Psoas muscle (tissue), 7 donors: ENCODE measurements at regions not wholly inside any gene's neighbourhood (a gene's known extent, or its start where the extent isn't known, plus 50 kb on each side); places are given as distances from the start of the nearest gene placed in this dataset.

ENCODE experiments used
- ATAC-seq, 4 donors: fragments of 200-7000 bp; cut with Tn5 transposase; one replicate each; pipeline ENCODE4 v1.9.1; 2020; ENCODE audit warnings: moderate library complexity in 3 of 4, mild to moderate bottlenecking in 2 of 4
- DNase-seq, 2 donors: peaks; one replicate each; pipeline ENCODE4 v3.0.0-alpha.2; 2020
- H3K27ac ChIP-seq: fragments of 200-600 bp; one replicate; pipeline ENCODE4 v1.8.0; 2022
- H3K27me3 ChIP-seq, 3 donors: fragments of 200-600 bp in 1 of 3; one replicate each; pipeline versions ENCODE4 v1.6.1 to v1.8.0; 2013 to 2022; ENCODE audit warnings: low read length in 2 of 3, mild to moderate bottlenecking in 2 of 3, moderate library complexity in 1 of 3; ENCODE audit not compliant: insufficient read depth in 3 of 3
- H3K36me3 ChIP-seq, 2 donors: fragments of 200-600 bp in 1 of 2; one replicate each; pipeline versions ENCODE4 v1.6.1 to v1.8.0; 2013 to 2022; ENCODE audit warnings: low read depth in 1 of 2, mild to moderate bottlenecking in 1 of 2, moderate library complexity in 1 of 2; ENCODE audit not compliant: insufficient read depth in 1 of 2
- H3K4me1 ChIP-seq: fragments of 200-600 bp; one replicate; pipeline ENCODE4 v1.8.0; 2022
- H3K4me3 ChIP-seq: fragments of 200-600 bp; one replicate; pipeline ENCODE4 v1.8.0; 2022; ENCODE audit warnings: mild to moderate bottlenecking
- H3K9me3 ChIP-seq: fragments of 200-600 bp; one replicate; pipeline ENCODE4 v1.8.0; 2022
- CTCF ChIP-seq: fragments of 200-600 bp; IDR thresholded peaks from one replicate; pipeline ENCODE4 v1.8.0; 2022; ENCODE audit warnings: antibody characterized with exemption
- WGBS, 3 donors: extraction: QIAGEN DNeasy Blood & Tissue Kit; methylation state at CpG; one replicate each; pipeline versions ENCODE4 v1.1.6 to v1.1.7; 2013; 5-methylcytosine and 5-hydroxymethylcytosine counted together
- intact Hi-C, 2 donors: fragments of 100-400 bp; cut with DNase I; formaldehyde crosslinking; loops; one replicate each; pipeline versions ENCODE4 v1.11.0 to v1.14.2; 2022
- donor health status: healthy with polysubstance abuse.
- donor health status: DM: no; HTN: no; CAD: no; lungs with moderate emphysema.
- donor health status: Bipolar disorder and iron deficiency.
- donor health status: healthy.
- donor health status: DM: yes; HTN: yes; CAD: no.
- donor health status: DM: no; HTN: no; CAD: no.
- donor health status: DM: yes; HTN: yes; CAD: no.

- intact Hi-C loops: loop anchor here (5.0 to 10.0 kb wide), 2 partner anchors 103 to 105 kb away; no protein-coding TSS in a partner anchor
Measured at GRCh38 chr12:88889326-88890110, 309.2 kb upstream of the KITLG start.

GRCh38 chr12:88884600-88884999, 304.3 kb upstream of the KITLG start:
- H3K27me3 ChIP-seq: no peaks in the 10 kb centered on the region
- no peaks in the 10 kb centered on the region for H3K4me1 ChIP-seq
- no peak overlapping the region for H3K27ac ChIP-seq
- no peaks in the 10 kb centered on the region for H3K36me3 ChIP-seq
- ATAC-seq (no peak), DNase-seq (no peak)
- intact Hi-C loops: no loop called here
- 71 to 95% (median 82%) methylated on average over 2 of the region's 2 CpGs for WGBS, 3 donors
- no peak overlapping the region for H3K4me3 ChIP-seq
- no peak for TF ChIP-seq CTCF
- no peaks in the 10 kb centered on the region for H3K9me3 ChIP-seq

More at GRCh38 chr12:88889326-88890110, 309.2 kb upstream of the KITLG start:
- no peaks in the 10 kb centered on the region for H3K36me3 ChIP-seq
- TF ChIP-seq CTCF: no peak
- no peaks in the 10 kb centered on the region for H3K27me3 ChIP-seq
- peaks cover 13% of the 10 kb centered on the region for H3K4me1 ChIP-seq
- DNase-seq (no peak), ATAC-seq (no peak)
- H3K9me3 ChIP-seq: no peaks in the 10 kb centered on the region
- H3K27ac ChIP-seq: no peak overlapping the region
- WGBS, 3 donors: 82 to 85% (median 84%) methylated on average over 2 of the region's 2 CpGs
- H3K4me3 ChIP-seq: no peak overlapping the region

GRCh38 chr12:88882662-88883061, 302.4 kb upstream of the KITLG start:
- ATAC-seq: no peak
- WGBS, 3 donors: 80 to 94% (median 92%) methylated on average over 1 of the region's 1 CpG
- no peak overlapping the region for H3K4me3 ChIP-seq

GRCh38 chr12:88880051-88880450, 299.8 kb upstream of the KITLG start:
- intact Hi-C loops: no loop called here

More at GRCh38 chr12:88882662-88883061, 302.4 kb upstream of the KITLG start:
- no peak for TF ChIP-seq CTCF
- DNase-seq: no peak
- H3K27ac ChIP-seq: no peak overlapping the region
- no peaks in the 10 kb centered on the region for H3K27me3 ChIP-seq
- intact Hi-C loops: no loop called here
- H3K36me3 ChIP-seq: no peaks in the 10 kb centered on the region
- H3K4me1 ChIP-seq: no peaks in the 10 kb centered on the region
- H3K9me3 ChIP-seq: no peaks in the 10 kb centered on the region

More at GRCh38 chr12:88880051-88880450, 299.8 kb upstream of the KITLG start:
- 70 to 81% (median 70%) methylated on average over 2 of the region's 2 CpGs for WGBS, 3 donors
- Histone ChIP-seq H3K9me3 (no peaks in the 10 kb centered on the region), H3K27me3 (no peaks in the 10 kb centered on the region), H3K36me3 (no peaks in the 10 kb centered on the region), H3K27ac (no peak overlapping the region), H3K4me1 (no peaks in the 10 kb centered on the region), H3K4me3 (no peak overlapping the region)
- ATAC-seq (no peak), DNase-seq (no peak)
- TF ChIP-seq CTCF: no peak
